ENCODE measurements at regions not wholly inside any gene's neighbourhood (a gene's known extent, or its start where the extent isn't known, plus 50 kb on each side); places are given as distances from the start of the nearest gene placed in this dataset.

DNA sequence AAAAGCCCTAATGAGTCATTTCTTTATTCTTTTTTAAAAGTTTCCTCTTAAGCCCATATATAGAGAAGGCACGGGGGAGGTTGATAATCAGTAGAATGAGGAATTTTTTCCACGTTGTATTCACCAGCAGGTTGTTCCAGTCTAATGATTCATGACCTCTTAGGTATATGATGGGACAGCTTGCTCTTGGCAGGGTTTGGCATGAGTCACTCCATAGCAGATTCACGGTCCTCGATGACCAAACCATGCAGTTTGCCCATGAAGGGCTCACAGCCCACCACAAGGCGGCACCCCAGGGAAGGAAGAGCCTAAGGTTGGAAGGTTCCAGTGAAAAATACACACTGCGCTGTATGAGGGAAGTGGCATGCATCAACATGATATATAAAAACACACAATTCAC lies 623.8 kb upstream of the DIPK2B start:
- DNase-seq (ENCODE audit: low spot score), result peak; percentile 74
- TF ChIP-seq, protein P1, sequence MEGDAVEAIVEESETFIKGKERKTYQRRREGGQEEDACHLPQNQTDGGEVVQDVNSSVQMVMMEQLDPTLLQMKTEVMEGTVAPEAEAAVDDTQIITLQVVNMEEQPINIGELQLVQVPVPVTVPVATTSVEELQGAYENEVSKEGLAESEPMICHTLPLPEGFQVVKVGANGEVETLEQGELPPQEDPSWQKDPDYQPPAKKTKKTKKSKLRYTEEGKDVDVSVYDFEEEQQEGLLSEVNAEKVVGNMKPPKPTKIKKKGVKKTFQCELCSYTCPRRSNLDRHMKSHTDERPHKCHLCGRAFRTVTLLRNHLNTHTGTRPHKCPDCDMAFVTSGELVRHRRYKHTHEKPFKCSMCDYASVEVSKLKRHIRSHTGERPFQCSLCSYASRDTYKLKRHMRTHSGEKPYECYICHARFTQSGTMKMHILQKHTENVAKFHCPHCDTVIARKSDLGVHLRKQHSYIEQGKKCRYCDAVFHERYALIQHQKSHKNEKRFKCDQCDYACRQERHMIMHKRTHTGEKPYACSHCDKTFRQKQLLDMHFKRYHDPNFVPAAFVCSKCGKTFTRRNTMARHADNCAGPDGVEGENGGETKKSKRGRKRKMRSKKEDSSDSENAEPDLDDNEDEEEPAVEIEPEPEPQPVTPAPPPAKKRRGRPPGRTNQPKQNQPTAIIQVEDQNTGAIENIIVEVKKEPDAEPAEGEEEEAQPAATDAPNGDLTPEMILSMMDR (IDR thresholded peaks at IDR 0.05), result no peak
- no peak overlapping the region for H3K27ac ChIP-seq
- no peak overlapping the region for H3K4me3 ChIP-seq

DNA sequence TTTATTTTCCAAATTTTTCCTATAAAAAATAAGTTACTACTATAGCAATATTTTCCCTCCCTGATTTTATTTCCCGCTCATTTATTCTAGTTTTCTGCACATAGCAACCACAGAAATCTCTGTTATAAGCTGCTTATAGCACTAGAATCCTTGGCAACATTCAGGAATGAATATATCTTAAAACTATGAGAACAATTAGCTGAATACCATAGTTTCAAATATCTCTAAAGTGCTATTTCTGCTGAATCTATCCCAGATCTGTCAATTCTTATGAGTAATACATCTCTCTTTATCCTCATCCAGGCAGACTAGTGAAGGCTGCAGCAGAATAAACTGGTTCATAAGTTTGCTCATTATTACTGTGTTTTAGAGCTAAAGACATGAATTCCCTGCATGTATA lies 622.9 kb upstream of the DIPK2B start:
- TF ChIP-seq, protein P1 (IDR thresholded peaks at IDR 0.05), result no peak
- H3K4me3 ChIP-seq, result no peak overlapping the region
- no peak overlapping the region for H3K27ac ChIP-seq

DNA sequence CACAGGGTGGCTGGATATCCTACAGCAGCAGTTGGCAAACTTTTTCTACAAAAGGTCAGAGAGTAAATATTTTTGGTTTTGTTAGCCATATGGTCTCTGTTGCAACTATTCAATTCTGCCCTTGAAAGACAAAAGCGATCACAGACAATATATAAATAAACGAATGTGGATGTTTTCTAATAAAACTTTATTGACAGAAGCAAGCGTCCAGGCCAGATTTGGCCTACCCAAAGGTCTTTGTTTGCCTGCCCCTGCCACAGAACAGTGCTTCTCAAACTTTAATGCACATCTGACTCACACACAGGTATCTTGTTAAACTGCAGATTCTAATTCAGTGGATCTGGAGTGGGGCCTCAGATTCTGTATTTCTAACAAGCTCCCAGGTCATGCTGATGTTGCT lies 621.4 kb upstream of the DIPK2B start:
- Histone ChIP-seq H3K4me3 (no peak overlapping the region), H3K27ac (no peak overlapping the region)
- no peak for DNase-seq (ENCODE audit: low spot score)
- TF ChIP-seq, protein P1 (IDR thresholded peaks at IDR 0.05), result no peak

More for the DNA sequence above, 622.9 kb upstream of the DIPK2B start:
- DNase-seq (ENCODE audit: low spot score), result no peak

DNA sequence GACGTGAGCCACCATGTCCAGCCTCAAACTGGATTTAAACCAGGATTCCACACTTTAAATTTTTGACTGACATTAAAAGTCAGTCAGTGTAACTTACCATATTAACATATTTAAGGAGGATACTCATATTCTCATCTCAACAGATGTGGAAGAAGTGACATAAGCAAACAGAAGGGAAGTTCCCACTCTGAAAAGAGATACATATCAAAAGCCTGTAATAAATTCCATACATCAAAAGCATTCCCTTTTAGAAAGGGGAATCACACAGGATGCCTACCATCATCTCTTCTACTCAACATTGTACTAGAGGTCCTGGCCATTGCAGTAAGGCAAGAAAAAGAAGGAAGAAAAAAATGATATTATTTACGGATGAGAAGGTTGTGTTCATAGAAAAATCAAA lies 618.2 kb upstream of the DIPK2B start:
- no peak overlapping the region for H3K4me3 ChIP-seq
- H3K27ac ChIP-seq, result no peak overlapping the region
- TF ChIP-seq, protein P1 (IDR thresholded peaks at IDR 0.05), result no peak
- no peak for DNase-seq (ENCODE audit: low spot score)

- H3K27ac ChIP-seq, result no peak overlapping the region
- TF ChIP-seq, protein P1 (IDR thresholded peaks at IDR 0.05), result no peak
Measured at GRCh38 chrX:45815441-45815840, 614.8 kb upstream of the DIPK2B start.

GRCh38 chrX:45811326-45811725 lies 610.6 kb upstream of the DIPK2B start:
- no peak for DNase-seq (ENCODE audit: low spot score)
- TF ChIP-seq, protein P1 (IDR thresholded peaks at IDR 0.05), result no peak
- H3K4me3 ChIP-seq, result no peak overlapping the region
- no peak overlapping the region for H3K27ac ChIP-seq

More at GRCh38 chrX:45815441-45815840, 614.8 kb upstream of the DIPK2B start:
- no peak for DNase-seq (ENCODE audit: low spot score)
- no peak overlapping the region for H3K4me3 ChIP-seq

GRCh38 chrX:45807572-45808425 lies 607.1 kb upstream of the DIPK2B start:
- TF ChIP-seq, protein P1 (IDR thresholded peaks at IDR 0.05), result no peak

More at GRCh38 chrX:45807572-45808425, 607.1 kb upstream of the DIPK2B start:
- H3K27ac ChIP-seq, result peak overlapping the region; percentile 10 to 57
- no peak for DNase-seq (ENCODE audit: low spot score)
- H3K4me3 ChIP-seq, result peak overlapping the region; percentile 47

Measured in coronary artery (tissue), 2 donors.